SK-MEL-5 (cell line): ENCODE measurements at regions not wholly inside any gene's neighbourhood (a gene's known extent, or its start where the extent isn't known, plus 50 kb on each side); places are given as distances from the start of the nearest gene placed in this dataset.
"Not testable (repeated sequence)": the region's sequence is repeated elsewhere in the genome, so short reads cannot be mapped to it uniquely, and the experiment has no call there.

ENCODE experiments used
- DNase-seq: peaks from one replicate; pipeline ENCODE4 v3.0.0-alpha.2; 2016; ENCODE audit warnings: low read depth, low spot score
- in situ Hi-C: cut with HindIII; loops from 2 replicates; pipeline ENCODE4 v1.10.0; 2016; ENCODE audit warnings: low sequenced_read_pairs, high pct_unique_total_duplicates, low pct_unique_long_range_greater_than_20kb

GRCh38 chr3:81888914-81889557, 127.6 kb upstream of the GBE1 start:
- in situ Hi-C loops, result no loop called here

GRCh38 chr3:81887448-81887847, 126.0 kb upstream of the GBE1 start:
- in situ Hi-C loops, result no loop called here
- no peak for DNase-seq

More at GRCh38 chr3:81888914-81889557, 127.6 kb upstream of the GBE1 start:
- DNase-seq, result no peak

- in situ Hi-C loops, result no loop called here
- DNase-seq, result no peak
Observed at GRCh38 chr3:81886081-81886480, 124.6 kb upstream of the GBE1 start.

- no peak for DNase-seq
- in situ Hi-C loops, result no loop called here
Observed at GRCh38 chr3:81884791-81885190, 123.3 kb upstream of the GBE1 start.

GRCh38 chr3:81876826-81877225, 115.4 kb upstream of the GBE1 start:
- no peak for DNase-seq
- in situ Hi-C loops, result no loop called here

GRCh38 chr3:81874738-81875137, 113.3 kb upstream of the GBE1 start:
- in situ Hi-C loops, result no loop called here
- no peak for DNase-seq

- in situ Hi-C loops, result no loop called here
- no peak for DNase-seq
Observed at GRCh38 chr3:81872566-81872965, 111.1 kb upstream of the GBE1 start.

- in situ Hi-C loops, result no loop called here
- DNase-seq, result peak; percentile 19
Observed at GRCh38 chr3:81871358-81872155, 110.1 kb upstream of the GBE1 start.

- in situ Hi-C loops, result no loop called here
- DNase-seq, result no peak
Observed at GRCh38 chr3:81869382-81869781, 107.9 kb upstream of the GBE1 start.

GRCh38 chr3:81868597-81868996, 107.2 kb upstream of the GBE1 start:
- DNase-seq, result no peak
- in situ Hi-C loops, result no loop called here

- DNase-seq, result no peak
- in situ Hi-C loops, result no loop called here
Observed at GRCh38 chr3:81867875-81868274, 106.4 kb upstream of the GBE1 start.

GRCh38 chr3:81865164-81865563, 103.7 kb upstream of the GBE1 start:
- in situ Hi-C loops, DNase-seq: not testable (repeated sequence)

- no peak for DNase-seq
- in situ Hi-C loops, result no loop called here
Observed at GRCh38 chr3:81864272-81864671, 102.8 kb upstream of the GBE1 start.

GRCh38 chr3:81863756-81864155, 102.3 kb upstream of the GBE1 start:
- in situ Hi-C loops, result no loop called here
- no peak for DNase-seq

- DNase-seq, result no peak
- in situ Hi-C loops, result no loop called here
Observed at GRCh38 chr3:81861593-81861992, 100.1 kb upstream of the GBE1 start.

GRCh38 chr3:81859524-81859923, 98.1 kb upstream of the GBE1 start:
- in situ Hi-C loops, result no loop called here
- DNase-seq, result no peak

- no peak for DNase-seq
- in situ Hi-C loops, result no loop called here
Observed at GRCh38 chr3:81853431-81853830, 92.0 kb upstream of the GBE1 start.

GRCh38 chr3:81851176-81851575, 89.7 kb upstream of the GBE1 start:
- in situ Hi-C loops, result no loop called here
- peak; percentile 24 for DNase-seq

GRCh38 chr3:81846988-81847387, 85.5 kb upstream of the GBE1 start:
- DNase-seq, result no peak
- in situ Hi-C loops, result no loop called here
